IMR-90 (cell line): ENCODE measurements at regions not wholly inside any gene's neighbourhood (a gene's known extent, or its start where the extent isn't known, plus 50 kb on each side); places are given as distances from the start of the nearest gene placed in this dataset.
"Not testable (repeated sequence)": the region's sequence is repeated elsewhere in the genome, so short reads cannot be mapped to it uniquely, and the experiment has no call there.

Source experiments
- ATAC-seq: fragments of 200-7000 bp; cut with Tn5 transposase; 2 replicates; pipeline ENCODE4 v1.9.1; 2020; ENCODE audit warnings: low read depth, mild to moderate bottlenecking, moderate library complexity
- BruUV-seq: library from RNA; stranded (reverse); fragments of 400-500 nt; replicated peaks from 2 replicates; lab custom pipeline; 2021; lab: Mats Ljungman, UMichigan
- CTCF ChIA-PET: fragments of 300-600 bp; formaldehyde crosslinking; extraction: SDS; loops from one replicate; lab custom pipeline; 2021; ENCODE audit warnings: antibody characterized with exemption; lab: Yijun Ruan, JAX
- POLR2A ChIA-PET: fragments of 300-600 bp; sonication (Branson Sonifier 250); formaldehyde crosslinking; loops from one replicate; lab custom pipeline; 2022; ENCODE audit warnings: antibody characterized with exemption; ENCODE audit not compliant: unreplicated experiment; lab: Charles Lee
- DNase-seq: peaks from one replicate; pipeline ENCODE4 v3.0.0; 2013
- H2AFZ ChIP-seq: replicated peaks from 2 replicates; pipeline ENCODE3; 2013; ENCODE audit warnings: low read length, mild to moderate bottlenecking; ENCODE audit not compliant: poor library complexity
- H2AK5ac ChIP-seq: 2 replicates; pipeline ENCODE4 v1.6.1; 2013; ENCODE audit warnings: low read depth, low read length, inconsistent platforms
- H2AK9ac ChIP-seq: replicated peaks from 2 replicates; pipeline ENCODE3; 2013; ENCODE audit warnings: mild to moderate bottlenecking, low read depth, low read length, moderate library complexity; ENCODE audit not compliant: poor library complexity
- H2BK120ac ChIP-seq: 2 replicates; pipeline ENCODE4 v1.6.1; 2013; ENCODE audit warnings: low read depth, low read length, inconsistent platforms
- H2BK15ac ChIP-seq: 3 replicates; pipeline ENCODE4 v1.6.1; 2013; ENCODE audit warnings: low read depth, low read length, inconsistent platforms
- H2BK20ac ChIP-seq: 2 replicates; pipeline ENCODE4 v1.6.1; 2013; ENCODE audit warnings: low read depth, mild to moderate bottlenecking, inconsistent platforms, low read length, moderate library complexity
- H2BK5ac ChIP-seq: 2 replicates; pipeline ENCODE4 v1.6.1; 2013; ENCODE audit warnings: mild to moderate bottlenecking, low read depth, low read length, inconsistent platforms; ENCODE audit not compliant: poor library complexity, severe bottlenecking
- H3K14ac ChIP-seq: replicated peaks from 2 replicates; pipeline ENCODE4 v1.6.1; 2013; ENCODE audit warnings: low read depth, low read length, inconsistent platforms
- H3K18ac ChIP-seq: 2 replicates; pipeline ENCODE4 v1.6.1; 2013; ENCODE audit warnings: low read depth, low read length, control low read depth
- H3K23ac ChIP-seq: 2 replicates; pipeline ENCODE4 v1.6.1; 2013; ENCODE audit warnings: low read depth, low read length, inconsistent platforms
- H3K27ac ChIP-seq: 2 replicates; pipeline ENCODE4 v1.5.1; 2013; ENCODE audit warnings: mild to moderate bottlenecking, control low read depth, low read length; ENCODE audit not compliant: insufficient read depth
- H3K27me3 ChIP-seq: 2 replicates; pipeline ENCODE4 v1.6.1; 2013; ENCODE audit warnings: low read length; ENCODE audit not compliant: control insufficient read depth, insufficient read depth
- H3K36me3 ChIP-seq: 2 replicates; pipeline ENCODE4 v1.6.1; 2013; ENCODE audit warnings: low read length, mixed read lengths; ENCODE audit not compliant: control insufficient read depth, insufficient read depth
- H3K4ac ChIP-seq: 2 replicates; pipeline ENCODE4 v1.6.1; 2013; ENCODE audit warnings: low read depth, low read length, inconsistent platforms
- H3K4me1 ChIP-seq: 2 replicates; pipeline ENCODE4 v1.6.1; 2013; ENCODE audit warnings: low read length, mixed read lengths; ENCODE audit not compliant: control insufficient read depth, insufficient read depth
- H3K4me2 ChIP-seq: 2 replicates; pipeline ENCODE4 v1.6.1; 2013; ENCODE audit warnings: low read depth, mild to moderate bottlenecking, control low read depth, low read length, moderate library complexity
- H3K4me3 ChIP-seq: 2 replicates; pipeline ENCODE4 v1.5.1; 2013; ENCODE audit warnings: low read depth, mild to moderate bottlenecking, control low read depth, low read length, moderate library complexity; ENCODE audit not compliant: insufficient read depth
- H3K56ac ChIP-seq: 2 replicates; pipeline ENCODE4 v1.6.1; 2013; ENCODE audit warnings: low read length, inconsistent platforms; ENCODE audit not compliant: insufficient read depth; ENCODE audit errors: extremely low read depth
- H3K79me1 ChIP-seq, 2 experiments: 2 replicates each; pipeline ENCODE4 v1.6.1; 2013; ENCODE audit warnings: low read length in 2 of 2, inconsistent platforms in 1 of 2, low read depth in 1 of 2
- H3K9ac ChIP-seq: 2 replicates; pipeline ENCODE4 v1.6.1; 2013; ENCODE audit warnings: low read depth, low read length, control low read depth
- H3K9me1 ChIP-seq: 2 replicates; pipeline ENCODE4 v1.6.1; 2013; ENCODE audit warnings: low read length, inconsistent platforms; ENCODE audit not compliant: insufficient read depth
- H3K9me3 ChIP-seq: 2 replicates; pipeline ENCODE4 v1.6.1; 2013; ENCODE audit warnings: low read length; ENCODE audit not compliant: control insufficient read depth, insufficient read depth
- H4K20me1 ChIP-seq: 2 replicates; pipeline ENCODE4 v1.6.1; 2013; ENCODE audit warnings: low read length, inconsistent platforms; ENCODE audit not compliant: insufficient read depth
- H4K5ac ChIP-seq: 2 replicates; pipeline ENCODE4 v1.6.1; 2013; ENCODE audit warnings: mild to moderate bottlenecking, low read depth, low read length, control low read depth
- H4K8ac ChIP-seq, 2 experiments: 2 replicates each; pipeline ENCODE4 v1.6.1; 2013; ENCODE audit warnings: low read depth in 2 of 2, low read length in 2 of 2, control low read depth in 1 of 2, inconsistent platforms in 1 of 2
- H4K91ac ChIP-seq: 2 replicates; pipeline ENCODE4 v1.6.1; 2013; ENCODE audit warnings: low read depth, low read length, inconsistent platforms; ENCODE audit not compliant: insufficient read depth
- WGBS, 2 experiments: methylation state at CpG; one replicate each; pipeline versions ENCODE4 v1.1.5 to v1.1.7; 2013; ENCODE audit warnings: missing lambda C conversion rate in 2 of 2; ENCODE audit not compliant: insufficient read length in 1 of 2; ENCODE audit errors: extremely low coverage in 2 of 2; 5-methylcytosine and 5-hydroxymethylcytosine counted together
- dilution Hi-C: fragments of 300-500 bp; cut with HindIII; formaldehyde crosslinking; loops from one replicate; pipeline ENCODE4 v1.14.3; 2018; ENCODE audit warnings: low sequenced_read_pairs; ENCODE audit not compliant: unreplicated experiment
- in situ Hi-C: fragments of 300-500 bp; cut with MboI; formaldehyde crosslinking; loops from 3 replicates; pipeline ENCODE4 v1.14.3; 2019; ENCODE audit warnings: low sequenced_read_pairs, inconsistent platforms, mixed read lengths
- intact Hi-C: fragments of 100-400 bp; cut with micrococcal nuclease; formaldehyde crosslinking; loops from 2 replicates; pipeline ENCODE4 v1.10.0; 2022

GRCh38 chr10:45914740-45915139 lies 57.5 kb upstream of the TIMM23 start:
- ATAC-seq, H2BK5ac ChIP-seq, H3K18ac ChIP-seq, H3K9me3 ChIP-seq, H4K91ac ChIP-seq, H3K36me3 ChIP-seq, POLR2A ChIA-PET, H3K27me3 ChIP-seq, H3K79me1 ChIP-seq, H3K56ac ChIP-seq, H2BK15ac ChIP-seq, H2BK20ac ChIP-seq, BruUV-seq, H3K4me1 ChIP-seq, H3K9ac ChIP-seq, H4K8ac ChIP-seq, H3K23ac ChIP-seq, intact Hi-C loops, H2BK120ac ChIP-seq, H3K9me1 ChIP-seq, H2AK9ac ChIP-seq, in situ Hi-C loops, H2AK5ac ChIP-seq, H3K4ac ChIP-seq, H3K14ac ChIP-seq, CTCF ChIA-PET, H4K5ac ChIP-seq, H3K4me2 ChIP-seq, H3K4me3 ChIP-seq, H4K20me1 ChIP-seq, H3K27ac ChIP-seq, DNase-seq, H2AFZ ChIP-seq, dilution Hi-C loops: not testable (repeated sequence)
- WGBS, 2 experiments, result no CpG with 5 or more reads among the region's 3 CpGs

GRCh38 chr10:45915617-45916016 lies 56.7 kb upstream of the TIMM23 start:
- H4K20me1 ChIP-seq, H3K9ac ChIP-seq, H3K4me1 ChIP-seq, intact Hi-C loops, dilution Hi-C loops, H2BK120ac ChIP-seq, H3K4ac ChIP-seq, H3K27ac ChIP-seq, H2BK5ac ChIP-seq, H2BK15ac ChIP-seq, H3K9me3 ChIP-seq, H2AFZ ChIP-seq, H3K23ac ChIP-seq, H3K56ac ChIP-seq, H3K27me3 ChIP-seq, H3K4me2 ChIP-seq, H3K18ac ChIP-seq, H3K36me3 ChIP-seq, POLR2A ChIA-PET, H3K79me1 ChIP-seq, H4K8ac ChIP-seq, H2AK5ac ChIP-seq, BruUV-seq, H3K9me1 ChIP-seq, H3K4me3 ChIP-seq, H2BK20ac ChIP-seq, H4K5ac ChIP-seq, H4K91ac ChIP-seq, DNase-seq, in situ Hi-C loops, H2AK9ac ChIP-seq, CTCF ChIA-PET, H3K14ac ChIP-seq: not testable (repeated sequence)
- no CpG with 5 or more reads among the region's 2 CpGs for WGBS, 2 experiments
- ATAC-seq, result peak; percentile 67
